ENCODE measurements at regions not wholly inside any gene's neighbourhood (a gene's known extent, or its start where the extent isn't known, plus 50 kb on each side); places are given as distances from the start of the nearest gene placed in this dataset.

DNA sequence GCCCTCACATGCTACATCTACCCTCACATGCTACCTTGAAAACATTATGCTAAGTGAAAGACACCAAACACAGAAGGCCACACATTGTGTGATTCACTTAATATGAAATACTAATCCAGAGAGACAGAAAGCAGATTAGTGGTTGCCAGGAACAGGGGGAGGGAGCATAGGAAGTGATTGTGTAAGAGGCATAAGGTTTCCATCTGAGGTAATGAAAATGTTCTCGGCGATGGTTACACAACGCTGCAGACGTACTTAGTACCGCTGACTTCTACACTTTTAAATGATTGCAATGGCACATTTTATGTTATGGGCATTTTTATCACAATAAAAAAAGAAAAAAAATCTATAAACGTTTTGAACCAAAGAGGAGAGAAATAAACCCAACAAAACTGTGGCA, 742.3 kb downstream of the TYW1 start:
- Histone ChIP-seq H2AFZ (no peak overlapping the region), H3K4me1 (no peaks in the 10 kb centered on the region), H3K27me3 (ENCODE audit: control insufficient read depth, insufficient read depth, low read length) (no peaks in the 10 kb centered on the region), H3K4me3 (ENCODE audit: low read depth, low read length) (no peak overlapping the region), H3K4me2 (ENCODE audit: low read length) (no peak overlapping the region), H3K36me3 (ENCODE audit: control insufficient read depth, insufficient read depth, low read length) (no peaks in the 10 kb centered on the region), H3K79me2 (no peaks in the 10 kb centered on the region), H3K27ac (no peak overlapping the region), H3K9ac (no peak overlapping the region), H3K9me3 (ENCODE audit: control insufficient read depth, low read length) (no peaks in the 10 kb centered on the region)
- TF ChIP-seq, protein P1, sequence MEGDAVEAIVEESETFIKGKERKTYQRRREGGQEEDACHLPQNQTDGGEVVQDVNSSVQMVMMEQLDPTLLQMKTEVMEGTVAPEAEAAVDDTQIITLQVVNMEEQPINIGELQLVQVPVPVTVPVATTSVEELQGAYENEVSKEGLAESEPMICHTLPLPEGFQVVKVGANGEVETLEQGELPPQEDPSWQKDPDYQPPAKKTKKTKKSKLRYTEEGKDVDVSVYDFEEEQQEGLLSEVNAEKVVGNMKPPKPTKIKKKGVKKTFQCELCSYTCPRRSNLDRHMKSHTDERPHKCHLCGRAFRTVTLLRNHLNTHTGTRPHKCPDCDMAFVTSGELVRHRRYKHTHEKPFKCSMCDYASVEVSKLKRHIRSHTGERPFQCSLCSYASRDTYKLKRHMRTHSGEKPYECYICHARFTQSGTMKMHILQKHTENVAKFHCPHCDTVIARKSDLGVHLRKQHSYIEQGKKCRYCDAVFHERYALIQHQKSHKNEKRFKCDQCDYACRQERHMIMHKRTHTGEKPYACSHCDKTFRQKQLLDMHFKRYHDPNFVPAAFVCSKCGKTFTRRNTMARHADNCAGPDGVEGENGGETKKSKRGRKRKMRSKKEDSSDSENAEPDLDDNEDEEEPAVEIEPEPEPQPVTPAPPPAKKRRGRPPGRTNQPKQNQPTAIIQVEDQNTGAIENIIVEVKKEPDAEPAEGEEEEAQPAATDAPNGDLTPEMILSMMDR (IDR thresholded peaks at IDR 0.05), result no peak

DNA sequence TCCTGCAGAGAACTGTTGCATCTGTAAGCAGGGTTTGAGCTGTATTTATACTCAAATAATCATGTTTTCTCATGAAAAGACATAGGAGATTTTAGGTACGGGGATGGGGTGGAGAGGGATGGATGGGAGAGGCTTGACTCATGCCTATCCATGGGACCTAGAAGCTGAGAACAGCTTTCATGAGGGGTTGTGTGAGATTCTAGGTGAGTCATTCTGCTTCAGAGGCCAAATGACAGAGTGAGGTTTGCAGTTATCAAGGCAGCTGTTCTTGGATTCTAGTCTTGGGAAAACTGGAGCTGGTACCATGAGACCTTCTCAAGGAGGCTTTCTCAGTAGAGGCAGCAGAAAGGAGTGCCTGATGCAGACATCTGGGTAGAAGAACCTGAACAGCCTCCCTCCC, 746.9 kb downstream of the TYW1 start:
- TF ChIP-seq, protein P1 (IDR thresholded peaks at IDR 0.05), result no peak
- Histone ChIP-seq H3K9ac (no peak overlapping the region), H3K4me3 (ENCODE audit: low read depth, low read length) (no peak overlapping the region), H3K9me3 (ENCODE audit: control insufficient read depth, low read length) (no peaks in the 10 kb centered on the region), H3K4me1 (no peaks in the 10 kb centered on the region), H3K27me3 (ENCODE audit: control insufficient read depth, insufficient read depth, low read length) (no peaks in the 10 kb centered on the region), H3K27ac (no peak overlapping the region), H3K36me3 (ENCODE audit: control insufficient read depth, insufficient read depth, low read length) (no peaks in the 10 kb centered on the region), H2AFZ (no peak overlapping the region), H3K4me2 (ENCODE audit: low read length) (no peak overlapping the region), H3K79me2 (no peaks in the 10 kb centered on the region)

DNA sequence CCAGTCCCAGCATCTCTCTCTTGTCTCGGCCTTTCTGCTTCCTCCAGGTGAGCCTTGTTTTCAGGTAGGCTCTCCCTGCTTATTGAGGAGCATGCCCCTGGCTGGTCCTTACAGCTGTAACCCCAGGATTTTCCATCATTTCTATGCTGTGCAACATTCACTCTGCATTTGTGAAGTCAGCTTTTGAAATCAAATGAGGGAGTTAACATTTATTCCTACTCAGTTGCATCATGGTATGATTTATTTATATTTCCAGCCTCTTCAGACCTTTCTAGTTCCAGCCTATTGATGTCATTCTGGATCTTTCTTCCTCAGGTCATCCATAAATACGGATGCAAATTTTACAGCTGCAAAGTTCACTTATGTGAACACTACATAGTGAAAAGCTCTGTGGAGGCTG, 755.6 kb downstream of the TYW1 start:
- Histone ChIP-seq H3K27ac (no peak overlapping the region), H3K9me3 (ENCODE audit: control insufficient read depth, low read length) (no peaks in the 10 kb centered on the region), H3K4me2 (ENCODE audit: low read length) (no peak overlapping the region), H2AFZ (no peak overlapping the region), H3K27me3 (ENCODE audit: control insufficient read depth, insufficient read depth, low read length) (no peaks in the 10 kb centered on the region), H3K36me3 (ENCODE audit: control insufficient read depth, insufficient read depth, low read length) (no peaks in the 10 kb centered on the region), H3K4me3 (ENCODE audit: low read depth, low read length) (no peak overlapping the region), H3K9ac (no peak overlapping the region), H3K79me2 (no peaks in the 10 kb centered on the region), H3K4me1 (no peaks in the 10 kb centered on the region)
- TF ChIP-seq, protein P1 (IDR thresholded peaks at IDR 0.05), result no peak

DNA sequence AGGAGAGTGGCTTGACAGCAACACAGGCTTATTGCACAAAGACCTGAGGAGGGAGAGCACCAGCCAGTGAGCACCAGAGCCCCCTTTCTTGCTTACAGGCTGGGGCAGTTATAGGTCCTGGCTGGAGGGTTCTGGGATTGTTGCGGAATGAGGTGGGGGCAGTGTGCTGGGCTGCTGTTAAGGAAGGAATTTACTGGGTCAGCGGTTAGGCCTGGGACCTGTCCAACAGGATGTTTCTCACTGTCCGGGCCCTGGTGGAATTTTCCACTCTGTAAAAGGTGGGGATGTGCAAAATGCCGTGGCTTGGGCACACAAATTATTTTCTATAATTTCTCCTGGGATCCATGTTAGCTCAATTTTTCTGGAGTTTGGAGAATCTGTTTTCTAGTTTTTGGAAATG, 757.3 kb downstream of the TYW1 start:
- no peak overlapping the region for H3K4me2 ChIP-seq (ENCODE audit: low read length)
- no peak overlapping the region for H3K4me3 ChIP-seq (ENCODE audit: low read depth, low read length)
- no peak overlapping the region for H3K9ac ChIP-seq
- no peak overlapping the region for H3K27ac ChIP-seq
- no peaks in the 10 kb centered on the region for H3K27me3 ChIP-seq (ENCODE audit: control insufficient read depth, insufficient read depth, low read length)
- H3K36me3 ChIP-seq (ENCODE audit: control insufficient read depth, insufficient read depth, low read length), result no peaks in the 10 kb centered on the region
- H2AFZ ChIP-seq, result no peak overlapping the region
- H3K4me1 ChIP-seq, result no peaks in the 10 kb centered on the region
- no peaks in the 10 kb centered on the region for H3K9me3 ChIP-seq (ENCODE audit: control insufficient read depth, low read length)
- TF ChIP-seq, protein P1 (IDR thresholded peaks at IDR 0.05), result no peak
- no peaks in the 10 kb centered on the region for H3K79me2 ChIP-seq

DNA sequence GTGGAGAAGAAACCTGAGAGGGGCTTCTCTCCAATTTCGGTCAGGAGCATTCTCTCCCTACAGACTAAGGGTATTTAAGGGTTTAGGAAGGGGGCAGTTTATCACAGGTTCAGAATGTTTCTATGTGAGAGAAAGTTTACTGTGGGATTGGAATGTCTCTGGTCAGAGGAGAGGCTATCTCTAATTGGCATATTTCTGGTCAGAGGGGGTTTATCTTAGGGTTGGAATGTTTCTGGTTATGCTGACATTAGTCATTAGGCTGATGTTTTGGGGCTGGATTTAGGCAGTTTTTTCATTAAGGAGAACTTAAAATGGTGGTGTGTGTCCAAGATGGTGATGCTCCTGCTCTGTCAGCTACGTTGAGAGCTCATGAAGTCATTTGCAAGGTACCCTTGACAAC, 758.0 kb downstream of the TYW1 start:
- Histone ChIP-seq H3K9me3 (ENCODE audit: control insufficient read depth, low read length) (no peaks in the 10 kb centered on the region), H2AFZ (no peak overlapping the region), H3K4me1 (no peaks in the 10 kb centered on the region), H3K36me3 (ENCODE audit: control insufficient read depth, insufficient read depth, low read length) (no peaks in the 10 kb centered on the region), H3K27me3 (ENCODE audit: control insufficient read depth, insufficient read depth, low read length) (no peaks in the 10 kb centered on the region), H3K4me2 (ENCODE audit: low read length) (no peak overlapping the region), H3K4me3 (ENCODE audit: low read depth, low read length) (no peak overlapping the region), H3K79me2 (no peaks in the 10 kb centered on the region), H3K9ac (no peak overlapping the region), H3K27ac (no peak overlapping the region)
- TF ChIP-seq, protein P1 (IDR thresholded peaks at IDR 0.05), result no peak
